Neural cell (in vitro differentiated cells): ENCODE measurements at regions not wholly inside any gene's neighbourhood (a gene's known extent, or its start where the extent isn't known, plus 50 kb on each side); places are given as distances from the start of the nearest gene placed in this dataset.

Source experiments
- CTCF ChIP-seq: fragments of 450-650 bp; IDR thresholded peaks from 2 replicates; pipeline ENCODE4 v1.5.1; 2014; ENCODE audit warnings: antibody characterized with exemption, mild to moderate bottlenecking, moderate library complexity; ENCODE audit not compliant: poor library complexity, severe bottlenecking
- EP300 ChIP-seq: fragments of 450-650 bp; conservative IDR thresholded peaks from 2 replicates; pipeline ENCODE4 v1.6.1; 2014; ENCODE audit warnings: antibody characterized with exemption, mild to moderate bottlenecking, moderate library complexity; ENCODE audit not compliant: poor library complexity, severe bottlenecking
- EZH2 ChIP-seq: fragments of 200-600, 300-800 bp; shearing (Covaris generic), sonication (generic); IDR thresholded peaks from 2 replicates; pipeline ENCODE4 v1.6.1; 2014; ENCODE audit warnings: antibody characterized with exemption, low read length, borderline replicate concordance, mild to moderate bottlenecking; ENCODE audit not compliant: insufficient read depth, poor library complexity, severe bottlenecking
- POLR2AphosphoS5 ChIP-seq: IDR thresholded peaks from 2 replicates; pipeline ENCODE4 v1.6.1; 2012
- RAD21 ChIP-seq: fragments of 450-650 bp; conservative IDR thresholded peaks from 2 replicates; pipeline ENCODE4 v1.6.1; 2014; ENCODE audit warnings: antibody characterized with exemption, mild to moderate bottlenecking, moderate library complexity
- REST ChIP-seq: IDR thresholded peaks from 2 replicates; pipeline ENCODE4 v1.6.1; 2012; ENCODE audit warnings: borderline replicate concordance
- TAF1 ChIP-seq: IDR thresholded peaks from 2 replicates; pipeline ENCODE4 v1.6.1; 2012; ENCODE audit warnings: low read depth

- TF ChIP-seq CTCF: peak; percentile 75
- no peak for TF ChIP-seq REST
- peak; percentile 74 for TF ChIP-seq RAD21
- no peak for TF ChIP-seq TAF1
- no peak for TF ChIP-seq POLR2AphosphoS5
- no peak for TF ChIP-seq EZH2
- no peak for TF ChIP-seq EP300
These were observed 723.4 kb upstream of the MDGA2 start for GRCh38 chr14:48398675-48399282.
